Thyroid gland (tissue), 4 donors: ENCODE measurements at regions not wholly inside any gene's neighbourhood (a gene's known extent, or its start where the extent isn't known, plus 50 kb on each side); places are given as distances from the start of the nearest gene placed in this dataset.

Source experiments
- POLR2A ChIP-seq, 2 donors: fragments of 450-650 bp; IDR thresholded peaks; one replicate each; pipeline ENCODE4 v1.6.1; 2017; ENCODE audit warnings: antibody characterized with exemption in 2 of 2, mild to moderate bottlenecking in 2 of 2, moderate library complexity in 1 of 2
- TF ChIP-seq, protein P1 (sequence below), 6 experiments: fragments of 200-600 bp in 3 of 6; fragments of 450-650 bp in 3 of 6; sonication (generic) in 3 of 6; IDR thresholded peaks; one replicate each; pipeline ENCODE4 v1.5.1; 2016 to 2019; ENCODE audit warnings: antibody characterized with exemption in 6 of 6, mild to moderate bottlenecking in 2 of 6, inconsistent platforms in 1 of 6, moderate library complexity in 1 of 6

DNA sequence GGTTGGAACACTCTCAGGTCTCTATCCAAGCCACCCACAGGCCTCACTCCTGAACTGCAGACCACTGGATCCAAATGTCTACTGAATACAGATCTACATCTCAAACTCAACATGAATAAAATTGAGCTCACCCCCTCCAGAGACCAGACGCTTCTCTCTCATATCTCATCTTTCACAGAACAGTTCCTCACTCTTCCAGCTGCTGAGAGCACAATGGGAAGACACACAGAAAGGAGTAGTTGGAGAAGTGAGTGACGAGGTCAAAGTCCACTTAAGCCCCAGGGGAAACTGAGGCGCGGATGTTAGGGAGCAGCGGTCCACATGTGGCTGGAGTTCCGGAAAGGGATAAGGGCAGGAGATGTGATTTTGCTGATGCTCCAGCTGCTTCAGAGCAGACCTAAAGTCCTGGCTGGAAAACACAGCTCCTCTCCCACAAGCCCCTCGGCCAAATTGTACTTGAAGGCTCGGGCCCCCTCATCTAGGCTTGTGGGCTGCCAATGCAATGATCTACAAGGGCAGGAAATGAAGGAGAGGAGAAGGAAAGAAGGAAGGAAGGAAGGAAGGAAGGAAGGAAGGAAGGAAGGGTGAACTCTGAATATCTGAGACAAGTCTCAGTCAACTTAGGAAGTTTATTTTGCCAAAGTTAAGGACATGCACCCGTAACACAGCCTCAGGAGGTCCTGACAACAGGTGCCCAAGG is 211.2 kb upstream of the TLE3 start:
- TF ChIP-seq, protein P1, sequence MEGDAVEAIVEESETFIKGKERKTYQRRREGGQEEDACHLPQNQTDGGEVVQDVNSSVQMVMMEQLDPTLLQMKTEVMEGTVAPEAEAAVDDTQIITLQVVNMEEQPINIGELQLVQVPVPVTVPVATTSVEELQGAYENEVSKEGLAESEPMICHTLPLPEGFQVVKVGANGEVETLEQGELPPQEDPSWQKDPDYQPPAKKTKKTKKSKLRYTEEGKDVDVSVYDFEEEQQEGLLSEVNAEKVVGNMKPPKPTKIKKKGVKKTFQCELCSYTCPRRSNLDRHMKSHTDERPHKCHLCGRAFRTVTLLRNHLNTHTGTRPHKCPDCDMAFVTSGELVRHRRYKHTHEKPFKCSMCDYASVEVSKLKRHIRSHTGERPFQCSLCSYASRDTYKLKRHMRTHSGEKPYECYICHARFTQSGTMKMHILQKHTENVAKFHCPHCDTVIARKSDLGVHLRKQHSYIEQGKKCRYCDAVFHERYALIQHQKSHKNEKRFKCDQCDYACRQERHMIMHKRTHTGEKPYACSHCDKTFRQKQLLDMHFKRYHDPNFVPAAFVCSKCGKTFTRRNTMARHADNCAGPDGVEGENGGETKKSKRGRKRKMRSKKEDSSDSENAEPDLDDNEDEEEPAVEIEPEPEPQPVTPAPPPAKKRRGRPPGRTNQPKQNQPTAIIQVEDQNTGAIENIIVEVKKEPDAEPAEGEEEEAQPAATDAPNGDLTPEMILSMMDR (IDR thresholded peaks at IDR 0.05): no peak
- no peak for TF ChIP-seq POLR2A (IDR thresholded peaks at IDR 0.05)
